Suprapubic skin (tissue), 4 donors: ENCODE measurements at regions not wholly inside any gene's neighbourhood (a gene's known extent, or its start where the extent isn't known, plus 50 kb on each side); places are given as distances from the start of the nearest gene placed in this dataset.

Experiments
- CTCF ChIP-seq, 2 donors: fragments of 200-600 bp in 1 of 2; fragments of 450-650 bp in 1 of 2; sonication (generic) in 1 of 2; IDR thresholded peaks; one replicate each; pipeline ENCODE4 v1.5.1; 2016 to 2019; ENCODE audit warnings: antibody characterized with exemption in 2 of 2, mild to moderate bottlenecking in 1 of 2, moderate library complexity in 1 of 2
- EP300 ChIP-seq: sonication (generic); formaldehyde crosslinking; IDR thresholded peaks from one replicate; pipeline ENCODE4 v1.6.1; 2017; ENCODE audit warnings: antibody characterized with exemption
- POLR2A ChIP-seq, 2 donors: fragments of 450-650 bp; IDR thresholded peaks; one replicate each; pipeline ENCODE4 v1.6.1; 2017; ENCODE audit warnings: antibody characterized with exemption in 2 of 2, mild to moderate bottlenecking in 2 of 2, moderate library complexity in 2 of 2
- POLR2AphosphoS5 ChIP-seq, 3 donors: sonication (generic); formaldehyde crosslinking; IDR thresholded peaks; one replicate each; pipeline ENCODE4 v1.6.1; 2017; ENCODE audit warnings: antibody characterized with exemption in 3 of 3

DNA sequence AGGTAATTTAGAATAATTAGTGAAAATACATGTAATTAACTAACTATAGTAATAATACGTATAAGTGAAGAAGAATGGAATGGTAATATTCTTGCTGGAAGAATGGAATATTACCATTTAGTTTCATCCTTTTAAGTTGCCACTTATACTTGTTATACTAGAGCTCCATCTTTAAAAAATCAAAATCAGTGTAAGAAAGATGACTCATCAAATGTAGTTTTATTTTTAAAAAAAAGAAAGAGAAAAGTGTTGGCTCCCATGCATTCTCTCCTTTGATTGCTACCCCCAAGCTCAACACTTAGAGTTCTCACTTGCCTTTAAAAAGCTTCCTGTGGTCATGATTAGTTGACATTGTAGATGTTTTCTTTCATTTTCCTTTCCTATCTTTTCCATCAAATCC is 82.4 kb upstream of the KIF2B start:
- TF ChIP-seq POLR2A (IDR thresholded peaks at IDR 0.05) (no peak), CTCF (IDR thresholded peaks at IDR 0.05) (no peak), POLR2AphosphoS5 (IDR thresholded peaks at IDR 0.05) (no peak), EP300 (no peak)
